GM19372 (cell line): ENCODE measurements at regions not wholly inside any gene's neighbourhood (a gene's known extent, or its start where the extent isn't known, plus 50 kb on each side); places are given as distances from the start of the nearest gene placed in this dataset.
"Not testable (repeated sequence)": the region's sequence is repeated elsewhere in the genome, so short reads cannot be mapped to it uniquely, and the experiment has no call there.

Experiments
- ATAC-seq: cut with Tn5 transposase; IDR thresholded peaks from one replicate; pipeline ENCODE4 v1.9.1; 2021; ENCODE audit warnings: mild to moderate bottlenecking, low read depth, moderate library complexity; ENCODE audit not compliant: unreplicated experiment

DNA sequence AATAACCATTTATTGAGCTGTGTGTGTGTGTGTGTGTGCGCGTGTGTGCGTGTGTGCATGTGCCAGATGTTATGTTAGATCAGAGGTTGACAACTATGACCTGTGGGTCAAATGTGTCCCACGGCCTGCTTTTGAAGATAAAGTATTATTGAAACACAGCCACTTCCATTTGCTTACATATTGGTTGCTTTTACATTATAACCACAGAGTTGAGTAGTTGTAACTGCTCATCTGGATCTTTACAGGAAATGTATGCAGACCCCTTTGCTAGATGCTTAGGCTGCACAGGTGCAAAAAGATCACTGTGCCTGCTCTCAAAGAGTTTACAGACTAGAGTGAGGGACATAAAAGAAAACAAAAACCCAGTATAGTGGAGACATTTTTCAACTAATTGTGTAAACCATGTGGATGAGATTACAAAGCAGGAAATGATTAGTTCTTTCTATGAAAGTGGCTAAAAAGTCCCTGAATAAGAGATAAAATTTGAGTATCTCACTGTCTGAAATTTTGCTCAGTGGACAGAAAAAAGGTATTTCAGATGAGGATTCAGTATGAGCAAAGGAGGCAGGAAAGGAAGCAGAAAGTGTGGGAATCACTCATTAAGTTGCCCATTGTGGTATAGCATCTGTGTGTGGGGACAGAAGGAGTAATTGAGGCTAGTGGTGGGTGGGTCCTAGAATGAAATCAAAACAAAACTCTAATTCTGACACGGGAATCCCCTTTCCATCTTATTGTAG is 188.4 kb downstream of the PAH start:
- ATAC-seq, result no peak

DNA sequence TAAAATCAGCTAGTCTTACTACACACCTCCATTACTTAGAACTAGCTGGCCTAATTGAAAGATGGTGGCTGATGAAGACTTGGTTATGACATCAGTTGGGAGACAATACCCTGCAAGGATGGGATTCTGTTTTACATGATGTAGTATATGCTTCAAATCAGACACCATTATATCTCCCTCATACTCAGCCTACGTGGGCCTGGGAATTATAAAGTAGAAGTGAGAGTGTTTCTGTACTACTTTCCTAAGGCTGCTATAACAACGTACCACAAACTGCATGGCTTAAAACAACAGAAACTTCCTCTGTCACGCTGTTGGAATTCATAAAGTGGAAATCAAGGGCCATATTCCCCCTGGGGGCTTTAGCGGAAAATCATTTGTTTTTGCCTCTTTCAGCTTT is 190.4 kb downstream of the PAH start:
- ATAC-seq, result no peak

DNA sequence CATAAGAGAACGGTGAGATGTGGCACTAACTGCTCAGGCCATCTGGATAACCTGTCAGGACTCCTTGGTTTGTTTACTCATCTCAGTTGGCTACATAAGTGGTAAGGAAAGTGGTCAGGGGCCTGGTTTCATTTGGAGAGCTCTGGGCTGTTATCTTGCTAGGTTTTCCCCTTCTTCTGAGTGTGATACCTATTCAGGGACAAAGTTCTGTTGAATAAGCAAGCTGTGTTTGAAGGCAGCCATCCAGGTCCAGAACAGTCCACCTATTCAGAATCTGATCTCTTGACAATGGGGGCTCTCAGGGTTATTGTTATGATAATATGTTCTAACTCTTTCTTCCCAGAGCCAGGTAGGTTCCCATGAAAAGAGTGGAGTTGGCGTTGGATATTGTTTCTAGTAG is 194.9 kb downstream of the PAH start:
- no peak for ATAC-seq

DNA sequence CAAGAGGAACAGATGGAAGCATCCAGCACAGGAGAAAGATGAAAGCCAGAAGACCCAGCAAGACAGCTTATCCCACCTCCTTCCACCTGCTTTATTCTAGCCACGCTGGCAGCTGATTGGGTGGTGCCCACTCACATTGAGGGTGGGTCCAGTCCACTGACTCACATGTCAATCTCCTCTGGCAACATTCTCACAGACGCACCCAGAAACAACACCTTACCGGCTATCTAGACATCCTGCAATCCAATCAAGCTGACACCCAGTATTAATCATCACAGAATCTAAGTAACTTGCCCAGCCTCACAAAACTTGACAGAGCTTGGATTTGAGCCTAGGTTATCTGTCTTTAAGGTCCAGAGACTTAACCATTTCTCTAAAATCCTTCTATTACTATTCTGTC is 208.9 kb downstream of the PAH start:
- no peak for ATAC-seq

DNA sequence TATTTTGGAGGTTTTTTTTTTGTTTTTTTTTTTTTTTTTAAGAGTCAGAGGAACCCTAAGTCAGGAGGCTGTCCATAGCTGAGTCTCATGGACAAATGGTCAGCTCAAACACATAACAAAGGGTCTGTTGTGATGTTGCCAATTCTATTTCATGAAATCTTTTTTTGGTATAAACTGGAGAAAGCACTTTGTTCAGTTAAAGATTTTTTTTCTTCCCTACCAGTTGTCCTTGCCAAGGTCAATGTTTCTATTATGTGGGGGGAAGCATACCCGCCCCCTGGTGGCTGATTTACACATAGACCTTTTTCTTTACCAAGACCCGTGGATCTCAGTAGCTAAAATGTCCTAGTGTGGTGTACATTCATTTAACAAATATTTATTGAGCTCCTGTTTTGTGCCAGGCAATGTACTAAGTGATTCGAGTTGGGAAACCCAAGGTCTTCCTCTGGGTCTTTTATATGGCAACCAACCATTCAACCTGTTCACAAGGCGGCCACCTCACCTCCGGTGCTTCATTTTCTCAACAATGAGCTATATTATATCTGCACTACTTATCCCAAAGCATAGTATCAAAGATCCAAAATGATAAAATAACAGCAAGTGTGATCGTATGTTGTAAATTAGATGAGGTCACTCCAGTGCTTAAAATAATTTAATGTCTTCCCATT is 214.5 kb downstream of the PAH start:
- peak; percentile 70 for ATAC-seq

DNA sequence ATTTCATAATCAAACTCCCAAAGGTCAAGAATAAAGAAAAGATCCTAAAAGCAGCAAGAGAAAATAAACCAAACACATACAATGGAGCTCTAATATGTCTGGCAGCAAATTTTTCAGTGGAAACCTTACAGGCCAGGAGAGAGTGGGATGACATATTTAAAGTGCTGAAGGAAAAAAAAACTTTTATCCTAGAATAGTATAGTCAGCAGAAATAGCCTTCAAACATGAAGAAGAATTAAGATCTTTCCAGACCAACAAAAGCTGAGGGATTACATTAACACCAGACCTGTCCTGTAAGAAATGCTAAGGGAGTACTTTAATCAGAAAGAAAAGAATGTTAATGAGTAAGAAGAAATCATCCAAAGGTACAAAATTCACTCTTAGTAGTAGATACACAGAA is 215.7 kb upstream of the IGF1 start:
- ATAC-seq, result no peak

DNA sequence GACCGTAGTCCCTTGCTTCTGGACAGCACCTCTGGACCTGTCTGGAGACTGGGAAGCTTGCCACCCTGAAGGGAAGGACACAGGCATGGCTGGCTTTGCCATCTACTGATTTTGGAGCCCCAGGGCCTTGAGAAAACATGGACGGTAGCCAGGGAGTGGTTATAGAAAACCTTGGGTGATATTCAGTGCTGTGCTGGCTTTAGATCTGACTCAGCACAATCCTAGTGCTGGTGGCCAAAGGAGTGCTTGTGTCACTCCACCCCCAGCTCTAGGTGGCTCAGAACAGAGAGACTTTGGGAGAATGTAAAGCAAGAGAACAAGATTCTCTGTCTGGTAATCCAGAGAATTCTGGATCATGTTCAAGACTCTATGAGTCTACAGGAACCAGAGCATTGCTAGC is 214.5 kb upstream of the IGF1 start:
- no peak for ATAC-seq

DNA sequence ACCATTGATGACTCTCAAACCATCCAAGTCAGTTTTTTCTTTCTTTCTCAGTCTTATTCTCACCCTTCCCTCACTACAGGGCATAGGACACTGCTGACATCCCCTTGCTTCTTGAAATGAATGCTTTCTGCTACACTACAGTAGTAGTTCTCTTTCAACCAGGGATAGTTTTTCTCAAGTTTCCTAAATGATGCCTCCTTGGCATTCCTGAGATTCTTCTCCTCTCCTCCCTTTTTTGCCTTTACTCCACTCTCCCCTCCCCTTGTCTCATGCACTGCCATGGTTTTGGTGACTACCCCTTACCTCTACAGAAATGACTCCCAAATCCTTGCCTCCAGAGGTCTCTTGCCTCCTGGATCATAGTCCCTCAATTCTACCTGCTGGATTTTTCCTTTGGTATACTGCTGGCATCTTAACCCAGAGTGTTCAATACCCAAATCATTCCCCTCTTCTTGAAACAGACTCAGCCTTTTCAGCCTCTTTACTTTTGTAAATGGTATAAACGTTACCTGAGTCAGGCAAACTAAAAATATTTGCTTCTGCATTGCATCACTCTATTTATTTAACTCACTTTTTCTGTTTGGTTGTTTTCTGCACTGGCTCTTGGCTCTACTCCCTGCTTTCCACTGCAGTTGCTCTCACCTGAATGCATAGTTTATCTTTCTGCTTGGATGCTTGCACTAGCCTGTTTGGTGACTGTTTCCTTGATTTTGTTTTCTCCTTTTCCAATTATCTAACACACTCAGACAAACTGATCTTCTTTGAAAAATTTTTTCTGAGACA is 211.6 kb upstream of the IGF1 start:
- no peak for ATAC-seq

DNA sequence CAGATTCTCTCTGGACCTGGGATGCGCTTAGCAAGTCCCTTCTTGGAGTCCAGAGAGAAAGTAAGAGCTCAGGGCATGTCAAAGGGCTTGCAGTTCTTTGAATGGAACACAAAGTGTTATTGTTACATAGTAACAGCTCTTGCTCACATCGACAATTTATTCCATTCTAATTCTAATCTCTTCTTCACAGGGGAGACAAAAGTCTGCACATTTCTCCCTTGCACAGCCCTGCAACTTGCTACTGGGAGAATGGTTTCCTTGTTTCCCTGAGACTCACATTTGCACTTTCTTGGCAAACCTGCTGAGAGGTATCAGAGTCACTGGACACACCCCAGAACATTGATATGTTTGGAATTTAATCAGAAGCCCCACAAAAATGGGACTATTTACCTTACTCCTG is 209.9 kb upstream of the IGF1 start:
- no peak for ATAC-seq

DNA sequence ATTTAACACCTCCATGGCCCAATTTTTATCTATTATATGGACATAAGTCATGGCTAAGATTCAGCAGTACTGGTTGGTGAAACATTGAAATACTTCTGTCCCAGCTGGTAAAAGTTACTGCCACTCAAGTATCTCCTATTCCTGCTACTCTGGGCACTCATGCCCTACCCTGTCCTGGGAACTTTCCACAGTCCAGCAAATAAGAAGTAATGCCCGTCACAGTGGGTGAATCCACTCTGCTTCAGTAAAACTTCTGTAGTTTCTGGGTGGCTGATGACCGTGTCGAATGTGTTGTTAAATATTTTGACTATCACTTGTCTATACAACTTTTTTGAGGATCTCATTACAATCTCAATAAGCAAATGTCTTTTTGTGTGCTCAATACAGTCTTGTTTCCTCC is 209.3 kb upstream of the IGF1 start:
- no peak for ATAC-seq

DNA sequence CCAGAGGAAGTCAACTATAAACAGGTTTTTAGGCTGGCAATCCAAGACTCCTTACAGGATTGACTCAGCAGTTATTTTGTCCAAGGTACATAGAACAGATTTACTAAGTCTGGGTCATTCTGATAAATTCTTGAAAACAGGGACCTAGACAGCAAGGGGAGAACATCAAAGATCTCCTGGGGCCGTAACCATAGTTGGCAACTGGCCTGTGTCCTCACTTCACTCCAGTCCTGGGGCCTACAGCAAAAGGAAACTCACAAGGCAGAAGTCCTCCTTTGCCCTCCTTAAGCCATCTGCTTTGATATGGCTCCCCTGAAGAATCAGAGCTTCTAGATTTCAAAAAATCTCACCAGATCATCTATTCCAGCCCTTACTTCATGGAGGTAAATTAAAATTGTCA is 207.2 kb upstream of the IGF1 start:
- no peak for ATAC-seq

DNA sequence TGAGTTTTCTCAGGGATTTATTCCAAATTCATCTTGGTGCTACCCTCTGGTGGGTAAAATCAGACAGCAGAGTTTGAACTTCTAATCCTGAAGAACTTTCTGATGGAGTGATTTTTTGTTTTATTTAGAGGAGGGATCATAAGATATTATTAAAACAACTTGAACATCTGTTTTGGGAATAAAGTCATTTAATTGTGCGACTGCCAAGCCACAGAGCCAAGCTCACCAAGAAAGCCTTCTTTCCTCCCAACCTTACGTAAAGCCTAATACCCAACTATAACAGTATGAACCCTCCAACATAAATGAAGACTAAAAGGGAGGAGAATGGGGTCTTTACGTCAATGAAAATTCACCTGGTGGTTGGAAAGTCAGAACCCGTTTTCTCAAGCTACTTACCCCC is 205.5 kb upstream of the IGF1 start:
- ATAC-seq, result no peak

DNA sequence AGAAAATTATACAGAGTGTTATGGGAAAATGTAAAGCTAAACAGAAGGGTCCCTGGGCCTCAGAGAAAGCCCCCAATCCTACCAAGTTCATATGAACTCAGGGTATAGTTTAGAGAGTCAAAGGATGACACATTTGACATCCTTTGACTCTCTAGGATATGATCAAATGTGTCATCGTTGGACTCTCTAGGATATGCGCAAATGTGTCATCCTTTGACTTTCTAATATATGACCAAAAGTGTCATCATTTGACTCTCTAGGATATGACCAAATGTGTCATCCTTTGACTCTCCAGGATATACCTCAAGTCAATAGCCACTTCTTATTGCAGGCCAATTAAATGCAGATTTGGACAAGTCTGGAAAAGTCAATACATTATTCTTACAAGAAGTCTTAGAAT is 204.8 kb upstream of the IGF1 start:
- ATAC-seq, result no peak

DNA sequence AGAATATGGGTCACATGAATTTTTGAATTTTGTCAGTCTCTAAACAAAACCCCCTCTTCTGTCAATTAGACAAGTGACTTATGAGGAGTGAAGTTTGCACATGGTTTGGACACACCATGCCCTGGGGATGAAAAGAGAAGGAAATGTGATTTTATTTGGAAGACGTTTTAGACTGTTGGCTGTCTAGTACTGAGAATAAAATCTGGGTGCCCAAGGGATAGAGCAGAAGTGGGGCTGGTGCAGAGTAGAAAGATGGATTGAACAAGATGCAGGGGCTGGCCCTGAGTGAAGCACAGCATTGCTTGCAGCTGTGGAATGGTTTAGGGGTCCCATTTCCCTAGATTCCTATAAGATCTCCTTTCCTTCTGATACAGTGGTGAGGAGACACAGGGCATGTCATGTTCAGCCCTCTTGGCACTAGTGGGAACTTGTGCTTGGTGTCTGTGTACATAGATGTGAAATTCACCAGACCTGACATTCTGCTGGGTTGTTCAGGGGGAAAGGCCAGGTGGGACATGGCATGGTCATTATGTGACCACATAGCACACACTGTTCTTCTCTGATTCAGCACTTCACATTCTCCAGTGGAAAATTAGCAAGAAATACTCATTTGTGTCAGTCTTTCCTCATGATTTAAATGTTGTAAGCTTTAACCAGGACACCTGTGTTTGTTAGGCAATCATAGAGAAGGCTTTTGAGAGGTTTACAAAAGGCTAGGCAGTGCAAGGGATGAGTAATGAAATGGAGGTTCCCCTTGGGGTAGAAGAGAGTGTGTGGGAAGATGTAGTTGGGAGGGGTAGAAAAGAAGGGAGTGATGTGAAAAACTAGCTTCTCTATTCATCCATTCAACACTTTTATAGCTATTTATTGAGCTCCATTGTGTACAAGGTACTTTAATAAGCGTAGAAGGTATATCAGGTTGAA is 202.3 kb upstream of the IGF1 start:
- no peak for ATAC-seq

DNA sequence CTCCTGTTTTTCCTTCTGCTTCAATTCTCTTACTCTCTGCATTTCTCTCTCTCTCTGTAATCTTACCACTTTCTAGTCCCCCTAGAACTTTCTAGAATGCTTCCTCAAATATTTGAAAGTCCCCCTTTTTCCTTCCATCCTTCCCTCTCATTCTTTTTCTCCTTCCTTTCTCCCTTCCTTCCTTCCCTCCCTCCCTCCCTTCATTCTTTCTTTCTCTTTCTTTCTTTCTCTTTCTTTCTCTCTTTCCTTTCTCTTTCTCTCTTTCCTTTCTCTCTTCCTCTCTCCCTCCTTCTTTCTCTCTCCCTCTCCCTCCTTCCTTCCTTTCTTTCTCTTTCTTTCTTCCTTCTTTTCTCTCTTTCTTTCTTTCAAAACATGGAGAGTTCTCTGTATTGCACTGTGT is 201.4 kb upstream of the IGF1 start:
- no peak for ATAC-seq

DNA sequence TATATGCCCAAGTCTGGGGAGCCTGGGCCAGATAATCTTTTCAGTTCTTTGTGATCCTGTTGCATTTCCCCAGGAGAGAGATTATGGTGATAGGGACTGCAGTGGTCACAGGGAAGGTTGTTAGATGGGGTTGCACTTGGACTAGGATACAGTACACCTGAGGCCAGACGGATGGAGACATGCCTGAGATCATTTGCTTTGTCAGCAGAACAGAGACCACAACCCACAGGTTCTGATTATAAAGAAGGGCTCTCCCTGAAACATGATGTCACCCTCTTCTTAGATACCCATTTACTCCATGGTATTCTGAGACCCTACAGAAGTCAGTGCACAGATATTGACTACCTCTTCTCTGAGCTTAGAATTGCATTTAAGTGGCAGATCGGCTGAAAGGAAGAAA is 200.9 kb upstream of the IGF1 start:
- ATAC-seq, result no peak

DNA sequence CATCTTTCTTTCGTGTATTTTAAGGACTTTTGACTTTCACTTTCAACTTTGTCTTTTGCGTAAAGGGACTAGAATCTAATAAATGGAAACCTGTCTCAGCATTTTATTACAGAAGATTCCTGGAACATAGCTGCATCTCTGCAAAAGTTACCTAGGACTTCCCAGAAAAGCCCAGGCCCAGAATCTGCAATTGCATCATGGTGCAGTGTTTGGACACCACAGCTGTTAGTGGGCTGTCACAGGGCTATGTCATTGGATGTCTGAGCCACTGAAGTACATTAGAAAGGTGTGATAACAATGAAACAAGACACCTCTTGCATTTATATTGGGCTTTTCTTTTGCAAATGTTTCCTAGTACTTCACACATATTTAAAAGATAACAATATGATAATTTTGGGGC is 199.9 kb upstream of the IGF1 start:
- ATAC-seq, result no peak

DNA sequence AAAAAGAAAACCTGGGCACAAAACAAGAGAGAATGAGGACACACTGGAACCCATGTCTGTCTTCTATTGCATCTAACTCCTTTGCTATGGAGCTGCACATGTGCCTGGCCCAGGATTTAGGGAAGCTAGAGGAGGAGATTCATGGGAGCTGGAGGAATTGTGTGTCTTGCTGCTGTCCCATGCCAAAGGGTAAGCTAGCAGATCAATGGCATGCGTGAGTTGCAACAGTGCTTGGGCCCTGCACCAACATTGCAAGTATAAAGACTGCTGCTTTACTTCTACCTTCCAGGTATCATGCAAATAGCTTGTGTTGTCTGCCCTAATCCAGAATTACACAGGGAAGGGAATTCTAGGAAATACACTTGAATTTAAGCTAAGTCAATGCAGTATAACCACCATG is 196.4 kb upstream of the IGF1 start:
- ATAC-seq, result no peak

DNA sequence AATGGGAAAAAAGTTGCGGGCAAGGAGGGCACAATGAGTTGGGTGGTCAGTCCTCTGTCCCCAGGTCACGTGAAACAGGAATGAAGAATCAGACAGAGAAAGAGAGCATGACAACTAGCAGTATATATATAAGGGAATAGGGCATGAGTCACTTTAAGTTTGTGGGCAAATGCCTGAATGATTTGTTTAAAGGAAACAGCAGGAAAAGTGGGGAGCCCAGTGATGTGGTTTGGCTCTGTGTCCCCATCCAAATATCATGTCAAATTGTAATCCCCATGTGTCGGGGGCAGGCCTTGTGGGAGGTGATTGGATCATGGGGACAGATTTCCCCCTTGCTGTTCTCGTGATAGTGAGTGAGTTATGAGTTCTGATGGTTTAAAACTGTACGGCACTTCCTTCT is 195.3 kb upstream of the IGF1 start:
- ATAC-seq, result no peak

DNA sequence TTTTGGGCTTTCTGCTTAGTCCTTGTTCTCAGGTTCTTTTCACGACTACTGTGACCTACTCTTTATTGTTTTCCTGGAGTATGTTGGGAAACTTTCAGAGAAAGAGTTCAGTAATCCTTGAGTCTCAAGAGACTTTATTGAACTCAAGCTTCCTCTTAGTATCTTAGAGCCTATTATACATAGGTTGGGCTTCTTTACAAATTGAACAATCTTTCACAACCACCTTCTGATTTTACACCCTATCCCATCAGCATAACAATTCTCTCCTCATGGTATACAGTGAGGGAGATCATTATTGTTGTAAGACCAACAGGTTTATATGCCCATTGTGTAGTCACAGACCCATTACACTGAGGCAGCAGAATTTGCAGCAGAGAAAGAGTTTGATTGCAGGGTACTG is 193.2 kb upstream of the IGF1 start:
- no peak for ATAC-seq

DNA sequence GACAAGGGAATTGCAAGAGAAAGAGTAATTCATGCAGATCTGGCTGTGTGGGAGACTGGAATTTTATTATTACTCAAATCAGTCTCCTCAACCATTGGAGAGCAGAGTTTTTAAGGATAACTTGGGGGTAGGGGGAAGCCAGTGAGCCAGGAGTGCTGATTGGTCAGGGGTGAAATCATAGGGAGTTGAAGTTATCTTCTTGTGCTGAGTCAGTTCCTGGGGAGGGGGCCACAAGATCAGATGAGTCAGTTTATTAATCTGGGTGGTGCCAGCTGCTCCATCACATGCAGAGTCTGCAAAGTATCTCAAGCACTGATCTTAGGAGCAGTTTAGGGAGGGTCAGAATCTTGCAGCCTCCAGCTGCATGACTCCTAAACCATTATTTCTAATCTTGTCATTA is 191.8 kb upstream of the IGF1 start:
- ATAC-seq, result not testable (repeated sequence)
